ENCODE measurements at regions not wholly inside any gene's neighbourhood (a gene's known extent, or its start where the extent isn't known, plus 50 kb on each side); places are given as distances from the start of the nearest gene placed in this dataset.

DNA sequence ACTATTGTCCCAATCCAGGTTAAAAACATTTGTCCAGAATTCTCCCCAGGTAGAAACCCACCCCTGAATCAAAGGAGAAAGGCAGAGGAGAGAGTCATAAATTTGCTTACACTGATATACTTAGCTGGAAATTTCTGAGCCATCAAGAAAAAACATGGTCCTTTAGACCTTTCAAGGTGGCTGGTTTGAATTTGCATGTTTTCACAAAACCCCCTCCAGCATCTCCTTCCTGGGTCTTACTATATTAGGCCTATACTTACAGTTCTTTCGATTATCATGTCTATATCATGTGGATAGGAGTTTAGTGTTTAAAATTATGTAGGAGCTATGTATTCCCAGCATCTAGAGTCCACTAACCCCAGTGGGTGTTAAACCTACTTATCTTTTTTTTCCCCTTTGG is 178.2 kb downstream of the PLPP3 start:
- Mint-ChIP-seq H3K4me1 (peaks cover 15% of the 10 kb centered on the region), H3K27ac (no peak overlapping the region), H3K4me3 (no peak overlapping the region), H3K36me3 (ENCODE audit: low read depth) (no peaks in the 10 kb centered on the region), H3K27me3 (ENCODE audit: low read depth, poor library complexity) (peaks cover 6% of the 10 kb centered on the region), H3K9me3 (no peaks in the 10 kb centered on the region)
- no peak for DNase-seq
- TF ChIP-seq, protein P1, sequence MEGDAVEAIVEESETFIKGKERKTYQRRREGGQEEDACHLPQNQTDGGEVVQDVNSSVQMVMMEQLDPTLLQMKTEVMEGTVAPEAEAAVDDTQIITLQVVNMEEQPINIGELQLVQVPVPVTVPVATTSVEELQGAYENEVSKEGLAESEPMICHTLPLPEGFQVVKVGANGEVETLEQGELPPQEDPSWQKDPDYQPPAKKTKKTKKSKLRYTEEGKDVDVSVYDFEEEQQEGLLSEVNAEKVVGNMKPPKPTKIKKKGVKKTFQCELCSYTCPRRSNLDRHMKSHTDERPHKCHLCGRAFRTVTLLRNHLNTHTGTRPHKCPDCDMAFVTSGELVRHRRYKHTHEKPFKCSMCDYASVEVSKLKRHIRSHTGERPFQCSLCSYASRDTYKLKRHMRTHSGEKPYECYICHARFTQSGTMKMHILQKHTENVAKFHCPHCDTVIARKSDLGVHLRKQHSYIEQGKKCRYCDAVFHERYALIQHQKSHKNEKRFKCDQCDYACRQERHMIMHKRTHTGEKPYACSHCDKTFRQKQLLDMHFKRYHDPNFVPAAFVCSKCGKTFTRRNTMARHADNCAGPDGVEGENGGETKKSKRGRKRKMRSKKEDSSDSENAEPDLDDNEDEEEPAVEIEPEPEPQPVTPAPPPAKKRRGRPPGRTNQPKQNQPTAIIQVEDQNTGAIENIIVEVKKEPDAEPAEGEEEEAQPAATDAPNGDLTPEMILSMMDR (IDR thresholded peaks at IDR 0.05) = no peak

DNA sequence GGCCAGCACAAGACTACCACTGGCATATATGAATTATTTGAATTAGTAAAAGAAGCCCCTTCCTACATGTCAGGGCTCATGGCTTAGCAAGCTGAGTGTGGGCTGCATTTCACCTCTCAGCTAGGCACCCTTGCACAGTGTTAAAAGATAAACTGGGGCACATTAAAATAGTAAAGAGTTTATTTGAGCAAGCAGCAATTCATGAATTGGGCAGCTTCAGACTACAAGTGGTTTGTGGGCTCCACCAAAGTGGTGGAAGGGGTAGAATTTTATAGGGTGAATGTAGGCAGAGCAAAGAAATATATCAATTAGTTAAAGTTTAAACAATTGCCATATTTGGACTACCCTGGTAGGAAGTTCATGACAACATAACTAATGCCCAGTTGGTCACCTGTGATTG is 178.8 kb downstream of the PLPP3 start:
- DNase-seq = no peak
- TF ChIP-seq, protein P1 (IDR thresholded peaks at IDR 0.05) = no peak
- Mint-ChIP-seq H3K9me3 (no peaks in the 10 kb centered on the region), H3K27me3 (ENCODE audit: low read depth, poor library complexity) (peaks cover 6% of the 10 kb centered on the region), H3K4me1 (peaks cover 15% of the 10 kb centered on the region), H3K36me3 (ENCODE audit: low read depth) (no peaks in the 10 kb centered on the region), H3K4me3 (no peak overlapping the region), H3K27ac (no peak overlapping the region)

DNA sequence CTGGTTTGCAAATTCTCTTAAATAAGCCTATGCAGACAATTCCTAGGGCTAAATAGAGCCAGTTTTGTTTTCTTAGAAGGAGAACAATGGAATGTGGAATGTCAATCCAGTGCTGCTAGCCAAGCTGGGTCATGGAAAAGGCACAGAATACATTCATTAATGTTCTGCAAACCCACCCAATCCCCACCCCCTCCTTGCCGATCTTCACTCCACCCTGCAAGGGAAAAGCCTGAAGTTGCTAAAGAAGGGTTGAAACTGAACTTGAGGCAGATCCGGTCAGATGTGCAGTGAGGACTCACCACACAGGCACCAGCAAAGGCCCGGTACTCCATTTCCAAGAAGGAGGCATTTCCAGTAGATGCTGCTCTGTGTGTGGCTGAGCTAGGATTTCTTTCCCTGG is 179.6 kb downstream of the PLPP3 start:
- Mint-ChIP-seq H3K4me1 (peaks cover 13% of the 10 kb centered on the region), H3K27ac (no peak overlapping the region), H3K4me3 (no peak overlapping the region), H3K9me3 (no peaks in the 10 kb centered on the region), H3K27me3 (ENCODE audit: low read depth, poor library complexity) (peaks cover 8% of the 10 kb centered on the region), H3K36me3 (ENCODE audit: low read depth) (no peaks in the 10 kb centered on the region)
- no peak for DNase-seq
- TF ChIP-seq, protein P1 (IDR thresholded peaks at IDR 0.05) = no peak

DNA sequence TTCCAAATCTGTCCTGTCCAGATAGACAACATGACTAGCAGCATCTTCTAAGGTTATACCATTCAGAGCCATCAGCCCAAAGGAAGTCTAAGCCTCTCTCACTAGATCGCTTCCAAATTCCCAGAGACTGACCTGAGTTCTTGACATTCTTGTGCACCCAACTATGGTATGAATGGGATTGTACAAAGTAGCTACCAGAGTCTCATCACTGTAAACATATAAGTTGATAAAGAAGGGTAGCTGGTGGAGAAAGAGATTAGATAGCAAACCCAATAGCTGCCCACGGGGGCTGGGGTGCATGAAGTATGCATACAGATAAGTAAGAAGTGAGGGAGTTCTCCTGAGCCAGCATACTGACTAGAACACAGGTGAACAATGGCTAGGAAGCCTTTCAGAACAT is 180.0 kb downstream of the PLPP3 start:
- no peaks in the 10 kb centered on the region for H3K9me3 Mint-ChIP-seq
- H3K4me3 Mint-ChIP-seq = no peak overlapping the region
- no peak overlapping the region for H3K27ac Mint-ChIP-seq
- TF ChIP-seq, protein P1 (IDR thresholded peaks at IDR 0.05) = no peak
- peaks cover 9% of the 10 kb centered on the region for H3K4me1 Mint-ChIP-seq
- no peaks in the 10 kb centered on the region for H3K36me3 Mint-ChIP-seq (ENCODE audit: low read depth)
- no peak for DNase-seq
- peaks cover 11% of the 10 kb centered on the region for H3K27me3 Mint-ChIP-seq (ENCODE audit: low read depth, poor library complexity)

DNA sequence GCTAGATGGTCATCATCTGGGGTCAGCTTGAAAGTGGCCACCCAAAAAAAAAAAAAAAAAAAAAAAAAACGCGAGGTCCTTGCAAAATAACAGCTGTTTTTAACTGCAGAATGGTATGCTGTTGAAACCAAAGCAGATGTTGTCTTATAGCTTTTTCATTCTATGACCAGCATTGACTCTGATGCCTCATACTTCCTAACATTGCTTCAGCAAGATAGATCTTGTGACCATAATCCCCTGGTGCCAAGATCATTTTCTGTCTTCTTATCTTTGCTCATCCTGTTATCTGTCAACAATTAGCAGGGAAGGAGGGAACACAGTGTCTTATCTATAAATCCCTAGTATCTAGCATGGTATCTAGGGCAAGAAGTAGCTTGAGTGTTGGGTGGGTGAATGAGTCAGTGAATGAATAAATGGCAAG is 181.5 kb downstream of the PLPP3 start:
- peaks cover 15% of the 10 kb centered on the region for H3K27me3 Mint-ChIP-seq (ENCODE audit: low read depth, poor library complexity)
- no peak overlapping the region for H3K4me3 Mint-ChIP-seq
- H3K4me1 Mint-ChIP-seq = peaks cover 9% of the 10 kb centered on the region
- no peak overlapping the region for H3K27ac Mint-ChIP-seq
- TF ChIP-seq, protein P1 (IDR thresholded peaks at IDR 0.05) = no peak
- H3K9me3 Mint-ChIP-seq = no peaks in the 10 kb centered on the region
- no peaks in the 10 kb centered on the region for H3K36me3 Mint-ChIP-seq (ENCODE audit: low read depth)
- no peak for DNase-seq

DNA sequence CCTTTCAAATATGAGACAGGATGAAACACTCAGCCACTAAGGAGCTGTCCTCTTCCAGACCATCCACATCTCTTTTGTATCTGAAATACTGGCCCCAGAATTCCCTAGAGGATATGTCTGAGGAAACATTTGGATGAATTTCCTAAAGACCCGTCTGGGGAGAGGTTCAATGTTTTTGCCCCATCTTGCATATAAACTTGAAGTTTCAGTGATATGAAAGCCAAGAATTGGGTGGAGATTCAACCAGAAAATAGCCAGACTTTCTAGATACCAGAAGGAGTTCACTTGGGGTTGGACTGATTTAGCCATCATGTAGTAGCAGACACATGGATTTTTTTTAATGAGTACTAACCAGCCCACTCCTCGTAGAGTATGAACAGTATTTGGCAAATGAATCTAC is 182.0 kb downstream of the PLPP3 start:
- peaks cover 9% of the 10 kb centered on the region for H3K4me1 Mint-ChIP-seq
- DNase-seq = no peak
- TF ChIP-seq, protein P1 (IDR thresholded peaks at IDR 0.05) = no peak
- H3K36me3 Mint-ChIP-seq (ENCODE audit: low read depth) = no peaks in the 10 kb centered on the region
- H3K9me3 Mint-ChIP-seq = no peaks in the 10 kb centered on the region
- H3K27ac Mint-ChIP-seq = no peak overlapping the region
- peaks cover 19% of the 10 kb centered on the region for H3K27me3 Mint-ChIP-seq (ENCODE audit: low read depth, poor library complexity)
- H3K4me3 Mint-ChIP-seq = no peak overlapping the region

Measured in nephron progenitor cell (in vitro differentiated cells).